HG02571 (cell line): ENCODE measurements at regions not wholly inside any gene's neighbourhood (a gene's known extent, or its start where the extent isn't known, plus 50 kb on each side); places are given as distances from the start of the nearest gene placed in this dataset.
"Not testable (repeated sequence)": the region's sequence is repeated elsewhere in the genome, so short reads cannot be mapped to it uniquely, and the experiment has no call there.

Experiments
- ATAC-seq: cut with Tn5 transposase; IDR thresholded peaks from one replicate; pipeline ENCODE4 v1.9.1; 2021; ENCODE audit warnings: mild to moderate bottlenecking, moderate library complexity; ENCODE audit not compliant: unreplicated experiment

DNA sequence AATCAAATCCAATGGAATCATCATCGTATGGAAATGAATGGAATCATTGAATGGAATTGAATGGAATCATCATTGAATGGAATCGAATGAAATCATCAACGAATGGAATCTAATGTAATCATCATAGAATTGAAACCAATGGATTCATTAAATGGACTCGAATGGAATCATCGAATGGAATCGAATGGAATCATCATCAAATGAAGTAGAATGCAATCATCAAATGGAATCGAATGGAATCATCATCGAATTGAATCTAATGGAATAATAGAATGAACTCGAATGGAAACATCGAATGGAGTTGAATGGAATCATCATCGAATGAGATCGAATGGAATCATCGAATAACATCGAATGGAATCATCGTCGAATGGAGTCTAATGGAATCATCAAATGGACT lies 232.8 kb downstream of the SHCBP1 start:
- not testable (repeated sequence) for ATAC-seq

DNA sequence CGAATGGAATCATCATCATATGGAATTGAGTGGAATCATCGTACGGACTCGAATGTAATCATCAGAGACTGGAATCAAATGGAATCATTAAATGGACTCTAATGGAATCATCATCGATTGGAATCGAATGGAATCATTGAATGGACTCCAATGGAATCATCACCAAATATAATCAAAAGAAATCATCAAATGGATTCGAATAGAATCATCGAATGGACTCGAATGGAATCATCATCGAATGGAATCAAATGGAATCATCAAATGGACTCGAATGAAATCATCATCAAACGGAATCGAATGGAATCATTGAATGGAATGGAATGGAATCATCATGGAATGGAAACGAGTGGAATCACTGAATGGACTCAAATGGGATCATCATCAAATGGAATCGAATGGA lies 233.5 kb downstream of the SHCBP1 start:
- not testable (repeated sequence) for ATAC-seq

DNA sequence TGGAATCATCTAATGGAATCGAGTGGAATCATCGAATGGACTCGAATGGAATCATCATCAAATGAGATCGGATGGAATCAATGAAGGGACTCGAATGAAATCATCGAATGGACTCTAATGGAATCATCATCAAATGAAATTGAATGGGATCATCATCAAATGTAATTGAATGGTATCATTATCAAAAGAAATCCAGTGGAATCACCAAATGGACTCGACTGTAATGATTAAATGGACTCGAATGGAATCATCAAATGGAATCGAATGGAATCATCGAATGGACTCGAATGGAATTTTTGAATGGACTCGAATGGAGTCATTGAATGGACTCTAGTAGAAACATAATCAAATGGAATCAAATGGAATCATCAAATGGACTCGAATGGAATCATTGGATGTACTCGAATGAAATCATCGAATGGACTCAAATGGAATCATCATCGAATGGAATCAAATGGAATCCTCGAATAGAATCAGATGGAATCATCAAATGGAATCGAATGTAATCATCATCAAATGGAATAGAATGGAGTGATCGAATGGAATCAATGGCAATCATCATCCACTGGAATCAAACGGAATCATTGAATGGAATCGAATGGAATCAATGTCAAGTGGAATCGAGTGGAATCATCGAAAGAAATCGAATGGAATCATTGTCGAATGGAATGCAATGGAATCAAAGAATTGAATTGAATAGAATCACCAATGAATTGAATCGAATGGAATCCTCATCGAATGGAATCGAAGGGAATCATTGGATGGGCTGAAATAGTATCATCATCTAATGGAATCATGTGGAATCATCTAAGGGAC lies 234.2 kb downstream of the SHCBP1 start:
- peak; percentile 4 for ATAC-seq

DNA sequence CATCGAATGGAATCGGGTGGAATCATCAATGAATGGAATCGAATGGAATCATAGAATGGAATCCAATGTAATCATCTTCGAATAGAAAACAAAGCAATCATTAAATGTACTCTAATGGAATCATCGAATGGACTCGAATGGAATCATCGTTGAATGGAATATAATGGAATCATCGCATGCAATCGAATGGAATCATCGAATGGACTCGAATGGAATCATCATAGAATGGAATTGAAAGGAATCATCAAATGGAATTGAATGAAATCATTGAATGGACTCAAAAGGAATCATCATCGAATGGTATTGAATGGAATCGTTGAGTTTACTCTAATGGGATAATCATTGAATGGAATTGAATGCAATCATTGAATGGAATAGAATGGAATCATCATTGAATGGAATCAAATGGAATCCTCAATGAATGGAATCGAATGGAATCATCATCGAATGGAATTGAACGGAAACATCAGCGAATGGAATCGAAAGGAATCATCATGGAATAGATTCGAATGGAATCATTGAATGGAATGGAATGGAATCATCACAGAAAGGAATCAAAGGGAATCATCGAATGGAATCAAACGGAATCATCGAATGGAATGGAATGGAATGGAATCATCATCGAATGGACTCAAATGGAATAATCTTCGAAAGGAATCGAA lies 234.9 kb downstream of the SHCBP1 start:
- ATAC-seq = not testable (repeated sequence)

DNA sequence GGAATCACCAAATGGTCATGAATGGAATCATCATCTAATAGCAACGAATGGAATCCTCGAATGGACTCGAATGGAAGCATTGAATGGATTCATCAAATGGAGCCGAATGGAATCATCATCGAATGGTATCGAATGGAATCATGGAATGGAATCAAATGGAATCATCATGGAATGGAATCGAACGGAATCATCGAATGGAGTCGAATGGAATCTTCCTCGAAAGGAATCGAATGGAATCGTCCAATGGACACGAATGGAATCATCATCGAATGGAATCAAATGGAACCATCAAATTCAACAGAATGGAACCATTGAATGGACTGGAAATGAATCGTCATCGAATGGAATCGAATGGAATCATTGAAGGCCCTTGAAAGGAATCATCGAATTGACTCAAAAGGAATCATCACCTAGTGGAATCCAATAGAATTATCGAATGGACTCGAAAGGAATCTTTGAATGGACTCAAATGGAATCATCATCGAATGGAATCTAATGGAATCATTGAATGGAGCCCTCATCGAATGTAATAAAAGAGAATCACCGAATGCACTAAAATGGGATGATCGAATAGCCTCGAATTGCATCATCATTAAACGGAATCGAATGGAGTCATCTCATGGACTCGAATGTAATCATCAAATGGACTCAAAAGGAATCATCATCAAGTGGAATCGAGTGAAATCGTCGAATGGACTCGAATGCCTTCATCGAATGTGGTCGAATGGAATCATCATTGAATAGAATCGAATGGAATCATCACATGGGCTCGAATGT lies 236.7 kb downstream of the SHCBP1 start:
- not testable (repeated sequence) for ATAC-seq

DNA sequence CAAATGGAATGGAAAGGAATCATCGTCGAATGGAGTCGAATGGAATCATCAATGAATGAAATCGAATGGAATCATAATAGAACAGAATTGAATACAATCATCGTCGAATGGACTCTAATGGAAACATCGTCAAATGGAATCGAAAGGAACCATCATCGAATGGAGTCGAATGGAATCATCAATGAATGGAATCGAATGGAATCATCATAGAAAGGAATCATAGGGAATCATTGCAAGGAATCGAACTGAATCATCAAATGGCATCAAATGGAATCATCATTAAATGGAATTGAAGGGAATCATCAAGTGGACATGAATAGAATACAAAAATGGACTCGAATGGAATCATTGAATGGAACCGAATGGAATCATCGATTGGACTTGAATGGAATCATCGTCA lies 237.6 kb downstream of the SHCBP1 start:
- ATAC-seq = not testable (repeated sequence)

DNA sequence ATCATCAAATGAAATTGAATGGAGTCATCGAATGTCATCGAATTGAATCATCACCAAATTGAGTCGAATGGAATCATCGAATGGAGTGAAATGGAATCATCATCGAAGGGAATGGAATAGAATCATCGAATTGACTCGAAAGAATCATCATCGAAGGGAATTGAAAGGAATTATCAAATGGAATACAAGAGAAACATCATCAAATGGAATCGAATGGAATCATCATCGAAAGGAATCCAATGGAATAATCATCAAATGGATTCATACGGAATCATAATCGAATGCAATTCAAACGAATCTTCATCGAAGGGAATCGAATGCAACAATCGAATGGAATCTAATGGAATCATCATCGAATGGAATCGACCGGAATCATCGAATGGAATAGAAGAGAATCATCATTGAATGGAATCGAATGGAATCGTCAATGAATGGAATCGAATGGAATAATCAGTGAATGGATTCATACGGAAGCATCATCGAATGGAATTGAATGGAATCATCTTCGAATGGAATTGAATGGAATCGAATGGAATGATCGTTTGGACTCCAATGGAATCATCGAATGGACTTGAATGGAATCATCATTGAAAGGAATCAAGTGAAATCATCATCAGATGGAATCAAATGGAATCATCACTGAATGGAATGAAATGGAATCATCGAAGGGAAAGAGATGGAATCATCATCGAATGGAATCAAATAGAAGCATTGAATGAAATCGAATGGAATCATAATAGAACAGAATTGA lies 238.2 kb downstream of the SHCBP1 start:
- not testable (repeated sequence) for ATAC-seq

DNA sequence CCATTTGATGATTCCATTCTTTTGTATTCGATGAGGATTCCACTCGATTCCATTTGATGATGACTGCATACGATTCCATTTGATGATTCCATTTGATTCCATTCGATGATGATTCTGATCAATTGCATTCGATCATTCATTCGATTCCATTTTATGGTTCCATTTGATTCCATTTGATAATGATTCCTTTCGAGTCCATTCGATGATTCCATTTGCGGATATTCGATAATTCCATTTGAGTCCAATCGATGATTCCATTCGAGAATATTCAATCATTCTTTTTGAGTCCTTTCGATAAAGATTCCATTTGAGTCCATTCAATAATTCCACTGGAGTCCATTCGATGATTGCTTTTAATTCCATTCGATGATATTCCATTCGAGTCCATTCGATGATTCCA lies 239.1 kb downstream of the SHCBP1 start:
- not testable (repeated sequence) for ATAC-seq

DNA sequence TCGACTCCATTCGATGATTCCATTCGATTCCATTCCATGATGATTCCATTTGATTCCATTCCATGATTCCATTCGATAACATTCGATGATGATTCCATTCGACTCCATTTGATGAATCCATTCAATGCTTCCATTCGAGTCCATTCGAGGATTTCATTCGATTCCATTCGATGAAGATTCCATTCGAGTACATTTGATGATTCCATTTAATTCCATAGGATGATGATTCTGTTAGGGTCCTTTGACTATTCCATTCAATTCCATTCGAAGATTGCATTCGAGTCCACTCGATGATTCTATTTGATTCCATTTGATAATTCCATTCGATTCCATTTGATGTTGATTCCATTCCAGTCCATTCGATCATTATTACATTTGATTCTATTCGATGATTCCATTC lies 239.8 kb downstream of the SHCBP1 start:
- not testable (repeated sequence) for ATAC-seq
